ENCODE measurements at regions not wholly inside any gene's neighbourhood (a gene's known extent, or its start where the extent isn't known, plus 50 kb on each side); places are given as distances from the start of the nearest gene placed in this dataset.
"Not testable (repeated sequence)": the region's sequence is repeated elsewhere in the genome, so short reads cannot be mapped to it uniquely, and the experiment has no call there.

- Mint-ChIP-seq H3K27ac (no peak overlapping the region), H3K4me1 (peaks cover 24 to 27% of the 10 kb centered on the region in 2 donors), H3K27me3 (peaks cover 14 to 24% of the 10 kb centered on the region in 2 donors), H3K9me3 (no peaks in the 10 kb centered on the region), H3K36me3 (no peaks in the 10 kb centered on the region), H3K4me3 (no peak overlapping the region)
- no peak for DNase-seq
- ATAC-seq (replicated peaks) = no peak
Observed at GRCh38 chr3:13238687-13239466, 165.6 kb upstream of the IQSEC1 start.

GRCh38 chr3:13237776-13238490 is 164.7 kb upstream of the IQSEC1 start:
- no peaks in the 10 kb centered on the region for H3K36me3 Mint-ChIP-seq

GRCh38 chr3:13236557-13237173 is 163.4 kb upstream of the IQSEC1 start:
- H3K9me3 Mint-ChIP-seq = no peaks in the 10 kb centered on the region
- peaks cover 20 to 34% of the 10 kb centered on the region in 2 donors for H3K27me3 Mint-ChIP-seq
- ATAC-seq (replicated peaks) (no peak), DNase-seq (no peak)
- H3K4me3 Mint-ChIP-seq = no peak overlapping the region
- H3K36me3 Mint-ChIP-seq = no peaks in the 10 kb centered on the region
- H3K27ac Mint-ChIP-seq = no peak overlapping the region
- peaks cover 34 to 41% of the 10 kb centered on the region in 2 donors for H3K4me1 Mint-ChIP-seq

More at GRCh38 chr3:13237776-13238490, 164.7 kb upstream of the IQSEC1 start:
- H3K27ac Mint-ChIP-seq = no peak overlapping the region
- H3K9me3 Mint-ChIP-seq = no peaks in the 10 kb centered on the region
- peaks cover 31 to 33% of the 10 kb centered on the region in 2 donors for H3K4me1 Mint-ChIP-seq
- ATAC-seq (replicated peaks) (no peak), DNase-seq (no peak)
- peaks cover 20 to 25% of the 10 kb centered on the region in 2 donors for H3K27me3 Mint-ChIP-seq
- no peak overlapping the region for H3K4me3 Mint-ChIP-seq

- Mint-ChIP-seq H3K4me1 (peaks cover 34 to 41% of the 10 kb centered on the region in 2 donors), H3K9me3 (no peaks in the 10 kb centered on the region), H3K36me3 (no peaks in the 10 kb centered on the region), H3K27ac (no peak overlapping the region), H3K27me3 (peaks cover 20 to 34% of the 10 kb centered on the region in 2 donors), H3K4me3 (no peak overlapping the region)
- ATAC-seq (replicated peaks) (no peak), DNase-seq (no peak)
Observed at GRCh38 chr3:13235897-13236296, 162.7 kb upstream of the IQSEC1 start.

GRCh38 chr3:13235079-13235478 is 161.8 kb upstream of the IQSEC1 start:
- peaks cover 34 to 41% of the 10 kb centered on the region in 2 donors for H3K4me1 Mint-ChIP-seq
- DNase-seq (no peak), ATAC-seq (replicated peaks) (peak; percentile 71 to 75)
- no peaks in the 10 kb centered on the region for H3K36me3 Mint-ChIP-seq
- H3K4me3 Mint-ChIP-seq = peak overlapping the region; percentile 30 to 49
- H3K27ac Mint-ChIP-seq = no peak overlapping the region
- peaks cover 20 to 34% of the 10 kb centered on the region in 2 donors for H3K27me3 Mint-ChIP-seq
- H3K9me3 Mint-ChIP-seq = no peaks in the 10 kb centered on the region

- Mint-ChIP-seq H3K27me3 (peaks cover 20 to 34% of the 10 kb centered on the region in 2 donors), H3K36me3 (no peaks in the 10 kb centered on the region), H3K4me1 (peaks cover 34 to 41% of the 10 kb centered on the region in 2 donors), H3K9me3 (no peaks in the 10 kb centered on the region), H3K4me3 (peak overlapping the region; percentile 30 to 49), H3K27ac (no peak overlapping the region)
- ATAC-seq (replicated peaks) (no peak), DNase-seq (no peak)
Observed at GRCh38 chr3:13234666-13235065, 161.4 kb upstream of the IQSEC1 start.

GRCh38 chr3:13233487-13234485 is 160.6 kb upstream of the IQSEC1 start:
- peak overlapping the region; percentile 77 for H3K27ac Mint-ChIP-seq

GRCh38 chr3:13231781-13232666 is 158.8 kb upstream of the IQSEC1 start:
- Mint-ChIP-seq H3K27me3 (peaks cover 14 to 24% of the 10 kb centered on the region in 2 donors), H3K4me1 (peaks cover 35 to 41% of the 10 kb centered on the region in 2 donors), H3K9me3 (no peaks in the 10 kb centered on the region), H3K4me3 (no peak overlapping the region), H3K36me3 (no peaks in the 10 kb centered on the region), H3K27ac (no peak overlapping the region)
- DNase-seq (no peak), ATAC-seq (replicated peaks) (no peak)

More at GRCh38 chr3:13233487-13234485, 160.6 kb upstream of the IQSEC1 start:
- ATAC-seq (replicated peaks) = peak; percentile 13 to 24
- Mint-ChIP-seq H3K4me3 (peak overlapping the region; percentile 23 to 25), H3K36me3 (no peaks in the 10 kb centered on the region), H3K9me3 (no peaks in the 10 kb centered on the region), H3K27me3 (peaks cover 20 to 30% of the 10 kb centered on the region in 2 donors), H3K4me1 (peaks cover 34 to 41% of the 10 kb centered on the region in 2 donors)
- no peak for DNase-seq

- H3K4me1 Mint-ChIP-seq = peaks cover 16 to 20% of the 10 kb centered on the region in 2 donors
- H3K27ac Mint-ChIP-seq = no peak overlapping the region
- H3K4me3 Mint-ChIP-seq = no peak overlapping the region
- H3K36me3 Mint-ChIP-seq = no peaks in the 10 kb centered on the region
- no peaks in the 10 kb centered on the region for H3K9me3 Mint-ChIP-seq
- DNase-seq (no peak), ATAC-seq (replicated peaks) (peak; percentile 70 to 74)
- H3K27me3 Mint-ChIP-seq = peaks cover 10 to 13% of the 10 kb centered on the region in 2 donors
Observed at GRCh38 chr3:13229273-13229949, 156.2 kb upstream of the IQSEC1 start.

GRCh38 chr3:13228584-13228983 is 155.4 kb upstream of the IQSEC1 start:
- no peak overlapping the region for H3K27ac Mint-ChIP-seq
- H3K9me3 Mint-ChIP-seq = no peaks in the 10 kb centered on the region
- peaks cover 4 to 10% of the 10 kb centered on the region in 2 donors for H3K27me3 Mint-ChIP-seq
- peaks cover 9 to 11% of the 10 kb centered on the region in 2 donors for H3K4me1 Mint-ChIP-seq
- DNase-seq = no peak
- H3K4me3 Mint-ChIP-seq = no peak overlapping the region
- no peaks in the 10 kb centered on the region for H3K36me3 Mint-ChIP-seq
- ATAC-seq (replicated peaks) = no peak

- H3K4me3 Mint-ChIP-seq; DNase-seq; H3K36me3 Mint-ChIP-seq; H3K4me1 Mint-ChIP-seq; ATAC-seq (replicated peaks); H3K9me3 Mint-ChIP-seq; H3K27ac Mint-ChIP-seq: not testable (repeated sequence)
- H3K27me3 Mint-ChIP-seq = peaks cover 0 to 10% of the 10 kb centered on the region in 2 donors
Observed at GRCh38 chr3:13228169-13228568, 154.9 kb upstream of the IQSEC1 start.

All from stimulated activated naive B cell treated with anti-CD40 and anti-IgM and Interleukin-4, amounts not matched to agents 10 μg/mL and 1 μg/mL and 100 μg/mL, for 72 hours (primary cell).